GM12878 (cell line): ENCODE measurements at regions not wholly inside any gene's neighbourhood (a gene's known extent, or its start where the extent isn't known, plus 50 kb on each side); places are given as distances from the start of the nearest gene placed in this dataset.

ENCODE experiments used
- ATAC-seq: fragments of 200-7000 bp; cut with Tn5 transposase; 3 replicates; pipeline ENCODE4 v1.9.1; 2020; ENCODE audit warnings: mild to moderate bottlenecking, moderate library complexity
- BruUV-seq: library from RNA; stranded (reverse); fragments of 400-500 nt; replicated peaks from 2 replicates; lab custom pipeline; 2021; lab: Mats Ljungman, UMichigan
- CTCF ChIA-PET: fragments of 300-600 bp; sonication (Branson Sonifier 250); formaldehyde crosslinking; extraction: SDS; loops from one replicate; lab custom pipeline; 2021; ENCODE audit warnings: inconsistent platforms; lab: Yijun Ruan, JAX
- POLR2A ChIA-PET: fragments of 350-600 bp; formaldehyde crosslinking; extraction: SDS; loops from one replicate; lab custom pipeline; 2021; ENCODE audit warnings: inconsistent platforms; lab: Charles Lee
- RAD21 ChIA-PET: fragments of 300-600 bp; sonication (Branson Sonifier 250); formaldehyde crosslinking; loops from one replicate; lab custom pipeline; 2023; ENCODE audit warnings: antibody characterized with exemption; ENCODE audit not compliant: unreplicated experiment; lab: Charles Lee
- SMC1A ChIA-PET: fragments of 300-600 bp; sonication (Branson Sonifier 250); formaldehyde crosslinking; loops from one replicate; lab custom pipeline; 2023; ENCODE audit not compliant: unreplicated experiment, uncharacterized antibody; lab: Charles Lee
- DNase-seq: peaks from one replicate; pipeline ENCODE4 v3.0.0-alpha.2; 2011; ENCODE audit warnings: low read depth, low spot score
- FAIRE-seq: peaks from 3 replicates; lab custom pipeline; 2011; peaks lifted over from hg19 to GRCh38; lab: Jason Lieb, UNC
- H2AFZ ChIP-seq: 2 replicates; pipeline ENCODE4 v1.6.0; 2011; ENCODE audit warnings: low read depth, low read length, control low read depth; ENCODE audit not compliant: control insufficient read depth
- H3K27ac ChIP-seq: 2 replicates; pipeline ENCODE4 v1.5.1; 2011; ENCODE audit warnings: control low read depth; ENCODE audit not compliant: control insufficient read depth, insufficient read depth
- H3K27me3 ChIP-seq, 2 experiments: replicated peaks in 1 of 2; 2 replicates each; pipeline versions ENCODE4 v1.6.0 to v1.6.1; 2011; ENCODE audit warnings: low read length in 1 of 2; ENCODE audit not compliant: control insufficient read depth in 2 of 2, insufficient read depth in 2 of 2
- H3K36me3 ChIP-seq, 2 experiments: 2 replicates each; pipeline ENCODE4 v1.5.1; 2011; ENCODE audit warnings: low read length in 1 of 2; ENCODE audit not compliant: control insufficient read depth in 2 of 2, insufficient read depth in 2 of 2
- H3K4me1 ChIP-seq: 2 replicates; pipeline ENCODE4 v1.6.1; 2011; ENCODE audit warnings: mild to moderate bottlenecking, low read length, moderate library complexity, mixed read lengths; ENCODE audit not compliant: control insufficient read depth, insufficient read depth
- H3K4me2 ChIP-seq: 2 replicates; pipeline ENCODE4 v1.6.0; 2011; ENCODE audit warnings: control low read depth; ENCODE audit not compliant: control insufficient read depth, insufficient read depth
- H3K4me3 ChIP-seq: fragments of 200-600 bp; sonication (generic); 2 replicates; pipeline ENCODE4 v1.5.1; 2016
- H3K79me2 ChIP-seq: 2 replicates; pipeline ENCODE4 v1.6.0; 2011; ENCODE audit warnings: low read length; ENCODE audit not compliant: control insufficient read depth, insufficient read depth
- H3K9ac ChIP-seq: 2 replicates; pipeline ENCODE4 v1.8.0; 2011; ENCODE audit warnings: low read length, control low read depth, mixed read lengths; ENCODE audit not compliant: control insufficient read depth, insufficient read depth
- H3K9me3 ChIP-seq: replicated peaks from 3 replicates; pipeline ENCODE4 v1.5.1; 2011; ENCODE audit warnings: mild to moderate bottlenecking, low read length; ENCODE audit not compliant: control insufficient read depth, insufficient read depth
- H4K20me1 ChIP-seq: 2 replicates; pipeline ENCODE4 v1.6.0; 2011; ENCODE audit not compliant: control insufficient read depth, insufficient read depth
- BCL3 ChIP-seq: IDR thresholded peaks from 2 replicates; pipeline ENCODE4 v1.6.1; 2011; ENCODE audit warnings: borderline replicate concordance, low read depth, mild to moderate bottlenecking, moderate library complexity, low read length; ENCODE audit not compliant: insufficient read depth, poor library complexity, severe bottlenecking
- FOXM1 ChIP-seq: IDR thresholded peaks from 2 replicates; pipeline ENCODE4 v1.6.1; 2012; ENCODE audit warnings: low read depth, mild to moderate bottlenecking, inconsistent platforms, low read length, moderate library complexity
- MEF2B ChIP-seq: fragments of 450-650 bp; IDR thresholded peaks from 2 replicates; pipeline ENCODE4 v1.6.1; 2018; ENCODE audit warnings: mild to moderate bottlenecking, moderate library complexity; ENCODE audit not compliant: partially characterized antibody, poor library complexity, severe bottlenecking
- NR2C1 ChIP-seq: fragments of 450-650 bp; IDR thresholded peaks from 2 replicates; pipeline ENCODE4 v1.6.1; 2017; ENCODE audit warnings: antibody characterized with exemption, mild to moderate bottlenecking, moderate library complexity
- POU2F2 ChIP-seq: IDR thresholded peaks from 3 replicates; pipeline ENCODE4 v1.6.1; 2011; ENCODE audit warnings: low read depth, mild to moderate bottlenecking, low read length, borderline replicate concordance
- RCOR1 ChIP-seq: conservative IDR thresholded peaks from 2 replicates; pipeline ENCODE4 v1.6.1; 2012; ENCODE audit warnings: low read depth, low read length, improper control_type of control experiment
- SIX5 ChIP-seq: IDR thresholded peaks from 2 replicates; pipeline ENCODE4 v1.6.1; 2011; ENCODE audit warnings: mild to moderate bottlenecking, low read depth, low read length, moderate library complexity; ENCODE audit not compliant: severe bottlenecking
- SP1 ChIP-seq: IDR thresholded peaks from one replicate; pipeline ENCODE4 v1.6.1; 2011; ENCODE audit warnings: low read depth, low read length
- TCF3 ChIP-seq: IDR thresholded peaks from 2 replicates; pipeline ENCODE4 v1.6.1; 2012; ENCODE audit warnings: low read depth, mild to moderate bottlenecking, low read length, borderline replicate concordance; ENCODE audit not compliant: insufficient read depth
- ZNF592 ChIP-seq: fragments of 450-650 bp; IDR thresholded peaks from 2 replicates; pipeline ENCODE4 v1.6.1; 2017; ENCODE audit warnings: mild to moderate bottlenecking, moderate library complexity
- WGBS: methylation state at CpG from one replicate; pipeline ENCODE4 v1.1.6; 2016; ENCODE audit warnings: low lambda C conversion rate; ENCODE audit not compliant: insufficient replicate concordance, insufficient coverage; ENCODE audit errors: missing lambda C conversion rate; 5-methylcytosine and 5-hydroxymethylcytosine counted together
- in situ Hi-C: fragments of 300-500 bp; cut with MboI; formaldehyde crosslinking; loops from 9 replicates; pipeline ENCODE4 v1.14.3; 2018; ENCODE audit warnings: mixed read lengths
- intact Hi-C: fragments of 100-400 bp; cut with micrococcal nuclease; formaldehyde crosslinking; loops from one replicate; pipeline ENCODE4 v1.14.2; 2022; ENCODE audit not compliant: unreplicated experiment

- no peak for TF ChIP-seq ZNF592
- TF ChIP-seq RCOR1, result no peak
- no peak for TF ChIP-seq TCF3
- no peak for TF ChIP-seq FOXM1
- TF ChIP-seq, all 136 proteins: peak for 0
Measured at GRCh38 chr20:51265361-51265760, 242.5 kb upstream of the KCNG1 start (continued).

- ChIA-PET RAD21 (no interaction called here), POLR2A (no interaction called here), SMC1A (no interaction called here), CTCF (interaction anchor here (0.7 kb wide), 1 partner anchor 13 kb away, joined by 3 read pairs; no protein-coding TSS in a partner anchor)
- Histone ChIP-seq H3K4me1 (no peaks in the 10 kb centered on the region), H3K4me3 (no peak overlapping the region), H3K27me3 (peaks cover 0 to 1% of the 10 kb centered on the region in 2 experiments; a peak in 1 of 4 replicates), H3K36me3 (no peaks in the 10 kb centered on the region), H3K9me3 (no peaks in the 10 kb centered on the region; the same call in 2 of the 3 replicates), H3K9ac (no peak overlapping the region), H3K4me2 (no peak overlapping the region), H3K27ac (no peak overlapping the region), H4K20me1 (no peaks in the 10 kb centered on the region), H3K79me2 (no peaks in the 10 kb centered on the region), H2AFZ (no peak overlapping the region)
- in situ Hi-C loops, result no loop called here
- ATAC-seq (no peak), DNase-seq (no peak), FAIRE-seq (no peak)
- no TSS peak for BruUV-seq
- 57% methylated on average over 9 of the region's 9 CpGs for WGBS
- intact Hi-C loops, result no loop called here
- no peak for TF ChIP-seq BCL3
- no peak for TF ChIP-seq SP1
- no peak for TF ChIP-seq NR2C1
- no peak for TF ChIP-seq SIX5
- TF ChIP-seq POU2F2, result no peak
- TF ChIP-seq MEF2B, result no peak
Measured at GRCh38 chr20:51262240-51262639, 239.3 kb upstream of the KCNG1 start.
